Esophagus muscularis mucosa (tissue), 4 donors: ENCODE measurements at regions not wholly inside any gene's neighbourhood (a gene's known extent, or its start where the extent isn't known, plus 50 kb on each side); places are given as distances from the start of the nearest gene placed in this dataset.
A peak's percentile ranks its signal among the peaks of the same experiment; 100 is the strongest.

Source experiments
- DNase-seq: peaks from one replicate; pipeline ENCODE4 v3.0.0-alpha.2; 2017; ENCODE audit errors: extremely low spot score
- H3K27ac ChIP-seq, 4 donors: fragments of 200-600 bp; sonication (generic); replicated peaks in 1 of 4; 1 replicate in 3 of 4; 2 replicates in 1 of 4; pipeline ENCODE4 v1.5.1; 2016 to 2019; ENCODE audit warnings: mild to moderate bottlenecking in 1 of 4
- H3K27me3 ChIP-seq, 4 donors: fragments of 200-600 bp; sonication (generic); one replicate each; pipeline versions ENCODE4 v1.5.1 to v1.6.0; 2016 to 2019
- H3K36me3 ChIP-seq, 4 donors: fragments of 200-600 bp; sonication (generic); one replicate each; pipeline ENCODE4 v1.5.1; 2016 to 2019
- H3K4me1 ChIP-seq, 4 donors: fragments of 200-600 bp; sonication (generic); one replicate each; pipeline ENCODE4 v1.5.1; 2016 to 2019
- H3K4me3 ChIP-seq, 4 donors: fragments of 200-600 bp; sonication (generic); 1 replicate in 2 of 4; 2 replicates in 2 of 4; pipeline ENCODE4 v1.5.1; 2016 to 2019; ENCODE audit warnings: mild to moderate bottlenecking in 4 of 4, moderate library complexity in 1 of 4
- H3K9me3 ChIP-seq, 4 donors: fragments of 200-600 bp; sonication (generic); 1 replicate in 3 of 4; 2 replicates in 1 of 4; pipeline ENCODE4 v1.5.1; 2016 to 2019
- EP300 ChIP-seq: sonication (generic); formaldehyde crosslinking; IDR thresholded peaks from one replicate; pipeline ENCODE4 v1.6.1; 2017; ENCODE audit warnings: antibody characterized with exemption
- POLR2A ChIP-seq: fragments of 450-650 bp; IDR thresholded peaks from one replicate; pipeline ENCODE4 v1.6.1; 2017; ENCODE audit warnings: antibody characterized with exemption, moderate library complexity, mild to moderate bottlenecking, low read depth
- POLR2AphosphoS5 ChIP-seq, 2 donors: sonication (generic); formaldehyde crosslinking; IDR thresholded peaks; one replicate each; pipeline ENCODE4 v1.6.1; 2017; ENCODE audit warnings: antibody characterized with exemption in 2 of 2
- WGBS: methylation state at CpG from one replicate; pipeline ENCODE4 v1.1.5; 2018; 5-methylcytosine and 5-hydroxymethylcytosine counted together
- intact Hi-C: fragments of 100-400 bp; cut with DNase I; formaldehyde crosslinking; loops from one replicate; pipeline ENCODE4 v1.15.1; 2023
- TF ChIP-seq, protein P1 (sequence below), 3 experiments: fragments of 200-600 bp in 2 of 3; fragments of 450-650 bp in 1 of 3; sonication (generic) in 2 of 3; IDR thresholded peaks; one replicate each; pipeline ENCODE4 v1.5.1; 2017 to 2019; ENCODE audit warnings: antibody characterized with exemption in 3 of 3, mild to moderate bottlenecking in 2 of 3, moderate library complexity in 1 of 3

DNA sequence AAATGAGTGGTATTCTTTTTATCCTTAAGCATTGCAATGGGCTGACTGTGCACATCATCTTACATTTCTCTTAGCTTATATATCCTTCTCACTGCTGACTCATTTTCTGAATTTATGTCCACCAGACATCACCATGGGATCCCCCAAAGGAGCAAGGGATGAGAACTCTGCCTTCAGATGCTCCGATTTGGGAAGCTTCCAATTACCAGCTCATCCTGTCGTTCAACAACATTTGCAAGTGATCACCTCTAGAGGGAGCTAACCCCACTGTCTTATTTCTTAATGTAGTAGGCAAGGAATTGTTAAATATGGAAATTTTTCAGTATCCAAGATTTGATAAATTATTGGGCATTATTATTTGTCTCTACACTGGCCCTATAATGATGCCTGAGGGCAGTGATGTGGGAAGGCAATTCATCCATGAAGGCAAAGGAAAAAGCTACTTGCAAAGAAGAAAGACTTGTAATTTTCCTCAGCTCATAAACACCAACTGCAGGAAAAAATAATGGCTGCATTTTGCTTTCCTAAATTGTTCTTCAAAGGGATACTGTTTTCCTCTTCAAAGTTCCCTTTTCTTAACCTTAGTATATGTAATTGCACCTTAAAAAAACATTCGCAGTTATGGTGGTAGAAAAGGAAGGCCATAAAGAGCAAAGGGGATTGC lies 102.4 kb upstream of the FSHB start:
- Histone ChIP-seq H3K27ac (no peak overlapping the region), H3K4me3 (no peak overlapping the region), H3K4me1 (peaks cover 0 to 5% (median 2%) of the 10 kb centered on the region in 4 donors), H3K36me3 (no peaks in the 10 kb centered on the region), H3K9me3 (no peaks in the 10 kb centered on the region), H3K27me3 (no peaks in the 10 kb centered on the region)
- TF ChIP-seq EP300 = no peak
- TF ChIP-seq, protein P1, sequence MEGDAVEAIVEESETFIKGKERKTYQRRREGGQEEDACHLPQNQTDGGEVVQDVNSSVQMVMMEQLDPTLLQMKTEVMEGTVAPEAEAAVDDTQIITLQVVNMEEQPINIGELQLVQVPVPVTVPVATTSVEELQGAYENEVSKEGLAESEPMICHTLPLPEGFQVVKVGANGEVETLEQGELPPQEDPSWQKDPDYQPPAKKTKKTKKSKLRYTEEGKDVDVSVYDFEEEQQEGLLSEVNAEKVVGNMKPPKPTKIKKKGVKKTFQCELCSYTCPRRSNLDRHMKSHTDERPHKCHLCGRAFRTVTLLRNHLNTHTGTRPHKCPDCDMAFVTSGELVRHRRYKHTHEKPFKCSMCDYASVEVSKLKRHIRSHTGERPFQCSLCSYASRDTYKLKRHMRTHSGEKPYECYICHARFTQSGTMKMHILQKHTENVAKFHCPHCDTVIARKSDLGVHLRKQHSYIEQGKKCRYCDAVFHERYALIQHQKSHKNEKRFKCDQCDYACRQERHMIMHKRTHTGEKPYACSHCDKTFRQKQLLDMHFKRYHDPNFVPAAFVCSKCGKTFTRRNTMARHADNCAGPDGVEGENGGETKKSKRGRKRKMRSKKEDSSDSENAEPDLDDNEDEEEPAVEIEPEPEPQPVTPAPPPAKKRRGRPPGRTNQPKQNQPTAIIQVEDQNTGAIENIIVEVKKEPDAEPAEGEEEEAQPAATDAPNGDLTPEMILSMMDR (IDR thresholded peaks at IDR 0.05) = peak; percentile 47 to 62 (median 53)
- intact Hi-C loops = no loop called here
- 43% methylated on average over 3 of the region's 3 CpGs for WGBS
- no peak for DNase-seq

DNA sequence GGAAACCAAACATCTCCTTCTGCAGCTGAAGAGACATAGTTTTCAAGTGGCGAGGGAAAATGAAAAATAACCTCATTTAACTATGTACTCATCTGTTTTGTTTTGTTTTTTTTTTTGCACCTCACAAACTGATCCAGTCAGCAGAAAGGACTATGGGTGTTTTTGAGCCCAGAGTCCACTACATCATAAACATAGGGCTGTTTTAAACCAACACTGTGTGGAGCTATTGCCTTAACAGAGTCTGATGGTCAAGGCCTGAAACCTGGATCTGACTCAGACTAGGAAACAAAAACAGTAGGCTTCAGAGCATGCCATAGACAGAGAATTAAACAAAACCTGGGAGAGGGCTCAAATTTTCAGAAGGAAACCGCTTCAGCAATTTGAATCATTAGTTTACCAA lies 99.3 kb upstream of the FSHB start:
- TF ChIP-seq POLR2AphosphoS5 (IDR thresholded peaks at IDR 0.05) = no peak
- TF ChIP-seq EP300 = no peak
- no peak for TF ChIP-seq POLR2A
- TF ChIP-seq, protein P1 (IDR thresholded peaks at IDR 0.05) = peak; percentile 15 to 45 (median 18)
- DNase-seq = no peak
- 57% methylated on average over 2 of the region's 2 CpGs for WGBS
- intact Hi-C loops = loop anchor here (2.0 to 10.0 kb wide), 2 partner anchors 65 to 183 kb away; no protein-coding TSS in a partner anchor
- no peak overlapping the region for H3K27ac ChIP-seq
- no peak overlapping the region for H3K4me3 ChIP-seq
- H3K9me3 ChIP-seq = no peaks in the 10 kb centered on the region
- H3K36me3 ChIP-seq = no peaks in the 10 kb centered on the region
- H3K27me3 ChIP-seq = no peaks in the 10 kb centered on the region
- peaks cover 0 to 5% (median 0%) of the 10 kb centered on the region in 4 donors for H3K4me1 ChIP-seq

DNA sequence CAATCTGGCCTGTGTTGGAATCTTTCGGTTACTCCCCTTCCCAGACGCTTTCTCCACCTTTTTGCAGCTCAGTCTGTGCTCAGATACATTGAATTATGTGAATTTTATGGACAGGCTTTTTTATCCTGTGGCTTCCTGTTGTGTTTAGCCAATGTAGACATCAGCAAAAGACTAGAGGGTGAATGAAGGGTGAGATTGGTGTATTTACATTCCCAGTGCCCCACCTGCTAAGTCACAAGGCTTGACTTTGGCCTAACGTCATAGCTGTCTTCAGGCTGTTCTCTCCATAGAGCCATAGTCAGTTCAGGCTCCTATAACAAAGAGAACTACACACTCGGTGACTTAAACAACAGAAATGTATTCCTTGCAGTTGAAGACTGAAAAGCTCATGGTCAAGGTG lies 97.5 kb upstream of the FSHB start:
- no peaks in the 10 kb centered on the region for H3K9me3 ChIP-seq
- TF ChIP-seq EP300 (no peak), POLR2AphosphoS5 (IDR thresholded peaks at IDR 0.05) (no peak), POLR2A (no peak)
- TF ChIP-seq, protein P1 (IDR thresholded peaks at IDR 0.05) = no peak
- DNase-seq = no peak
- H3K4me3 ChIP-seq = no peak overlapping the region
- H3K36me3 ChIP-seq = no peaks in the 10 kb centered on the region
- peaks cover 0 to 5% (median 0%) of the 10 kb centered on the region in 4 donors for H3K4me1 ChIP-seq
- intact Hi-C loops = loop anchor here (10.0 kb wide), 1 partner anchor 182 kb away; no protein-coding TSS in a partner anchor
- no peak overlapping the region for H3K27ac ChIP-seq
- no peaks in the 10 kb centered on the region for H3K27me3 ChIP-seq
- 82% methylated on average over 4 of the region's 4 CpGs for WGBS

DNA sequence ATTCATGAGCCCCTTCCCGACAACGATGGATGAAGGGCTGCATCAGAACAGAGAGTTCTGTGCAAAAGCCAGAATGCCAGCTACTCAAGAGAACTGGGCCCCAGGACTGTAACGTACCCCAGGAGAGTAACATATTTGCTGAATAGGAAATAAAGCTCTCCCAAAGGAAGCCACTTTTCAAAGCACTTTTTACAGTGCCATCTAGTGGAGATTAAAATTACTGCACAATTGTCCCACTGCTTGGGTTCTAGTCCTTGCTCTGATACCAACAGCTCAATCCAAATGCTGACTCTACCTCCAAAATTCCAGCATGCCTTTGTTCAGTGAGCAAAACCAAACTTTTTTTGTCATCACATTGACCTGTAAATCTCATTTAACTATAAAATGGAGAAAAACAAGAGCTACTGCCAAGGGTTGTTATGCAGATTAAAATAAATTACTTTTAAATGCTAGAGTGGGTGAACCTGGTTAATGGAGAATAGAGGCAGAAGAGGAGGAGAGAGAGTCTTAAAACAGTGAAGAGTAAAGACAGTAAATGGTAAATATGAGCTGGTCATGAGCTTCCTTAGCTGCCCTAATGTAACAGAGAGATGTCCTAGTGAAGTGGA lies 87.6 kb upstream of the FSHB start:
- TF ChIP-seq, protein P1 (IDR thresholded peaks at IDR 0.05) = peak; percentile 44 to 70 (median 57)
- TF ChIP-seq POLR2AphosphoS5 (IDR thresholded peaks at IDR 0.05) (no peak), EP300 (no peak)
- 54% methylated on average over 3 of the region's 3 CpGs for WGBS
- no peaks in the 10 kb centered on the region for H3K4me1 ChIP-seq
- no peak for DNase-seq
- H3K4me3 ChIP-seq = no peak overlapping the region
- intact Hi-C loops = no loop called here
- no peaks in the 10 kb centered on the region for H3K9me3 ChIP-seq
- H3K27ac ChIP-seq = no peak overlapping the region
- H3K36me3 ChIP-seq = no peaks in the 10 kb centered on the region
- H3K27me3 ChIP-seq = no peaks in the 10 kb centered on the region
